Fibroblast of pulmonary artery (primary cell): ENCODE measurements at regions not wholly inside any gene's neighbourhood (a gene's known extent, or its start where the extent isn't known, plus 50 kb on each side); places are given as distances from the start of the nearest gene placed in this dataset.
"Not testable (repeated sequence)": the region's sequence is repeated elsewhere in the genome, so short reads cannot be mapped to it uniquely, and the experiment has no call there.

Source experiments
- DNase-seq: peaks from one replicate; pipeline ENCODE4 v3.0.0-alpha.2; 2010; ENCODE audit warnings: low read depth
- H3K4me3 ChIP-seq: replicated peaks from 2 replicates; pipeline ENCODE4 v1.5.1; 2011; ENCODE audit warnings: low read depth, mild to moderate bottlenecking, control low read depth, low read length, moderate library complexity
- CTCF ChIP-seq: IDR thresholded peaks from 2 replicates; pipeline ENCODE4 v1.5.1; 2011; ENCODE audit warnings: mild to moderate bottlenecking, control low read depth, low read length, inconsistent platforms; ENCODE audit errors: missing control alignments

GRCh38 chr13:76316998-76317527 lies 569.1 kb downstream of the KCTD12 start:
- no peak for DNase-seq
- no peak for TF ChIP-seq CTCF
- H3K4me3 ChIP-seq = no peak overlapping the region

GRCh38 chr13:76314495-76314894 lies 571.7 kb downstream of the KCTD12 start:
- no peak overlapping the region for H3K4me3 ChIP-seq
- DNase-seq = no peak
- no peak for TF ChIP-seq CTCF

DNA sequence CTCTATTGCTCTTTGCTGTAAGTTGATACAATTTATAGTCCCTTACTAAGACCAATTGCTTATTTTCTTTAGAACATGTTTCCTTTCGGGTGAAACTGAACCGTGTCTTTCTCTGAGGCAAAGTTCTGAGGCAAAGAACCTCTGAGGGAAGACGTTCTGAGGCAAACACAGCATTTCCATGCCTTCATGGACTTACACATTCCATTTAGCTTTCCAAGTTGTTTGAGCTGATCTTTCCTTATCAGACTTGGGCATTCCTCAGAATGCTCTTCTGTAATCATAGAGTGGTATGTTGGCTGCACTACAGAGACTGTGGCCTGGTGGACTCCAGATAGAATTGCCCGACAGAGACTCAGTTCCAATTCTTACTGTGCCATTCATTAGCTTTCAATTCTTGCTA lies 579.1 kb downstream of the KCTD12 start:
- peak; percentile 70 for DNase-seq
- H3K4me3 ChIP-seq = no peak overlapping the region
- no peak for TF ChIP-seq CTCF

DNA sequence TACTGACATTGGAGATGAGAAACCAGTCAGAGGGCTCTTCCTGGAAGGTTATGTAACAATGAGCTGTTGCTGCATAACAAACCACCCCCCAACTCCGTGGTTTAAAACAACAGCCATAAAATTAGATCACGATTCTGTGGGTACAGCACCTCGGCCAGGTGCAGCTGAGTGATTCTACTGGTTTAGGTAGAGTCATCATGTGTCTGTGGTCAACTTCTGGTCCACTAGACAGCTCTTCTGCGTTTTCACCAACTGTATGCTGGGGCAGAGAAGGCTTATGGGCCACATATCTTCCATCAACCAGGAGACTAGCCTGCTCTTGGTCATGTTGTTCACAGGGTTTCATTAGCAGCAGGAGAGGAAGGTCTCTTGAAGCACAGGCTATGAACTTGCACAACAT lies 585.5 kb downstream of the KCTD12 start:
- H3K4me3 ChIP-seq = no peak overlapping the region
- TF ChIP-seq CTCF = no peak
- no peak for DNase-seq

DNA sequence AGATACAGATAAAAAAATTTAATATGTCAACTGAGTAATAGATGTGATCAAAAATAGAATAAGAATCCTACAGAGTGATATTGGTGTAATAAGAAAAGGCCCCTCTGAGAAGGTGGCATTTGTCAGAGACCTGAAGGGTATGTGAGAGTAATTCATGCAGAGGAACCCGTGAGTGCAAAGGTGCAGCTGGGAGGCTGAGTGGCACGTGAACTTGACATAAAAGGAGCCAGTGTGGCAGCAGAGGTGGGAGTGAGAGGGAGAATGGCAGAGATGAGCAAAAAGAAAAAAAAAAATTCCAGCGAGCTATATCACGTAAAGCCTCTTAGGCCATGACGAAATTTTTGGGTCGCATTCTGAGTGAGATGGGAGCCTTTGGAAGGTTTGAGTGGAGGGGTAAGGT lies 588.9 kb downstream of the KCTD12 start:
- no peak for DNase-seq
- H3K4me3 ChIP-seq = no peak overlapping the region
- no peak for TF ChIP-seq CTCF

DNA sequence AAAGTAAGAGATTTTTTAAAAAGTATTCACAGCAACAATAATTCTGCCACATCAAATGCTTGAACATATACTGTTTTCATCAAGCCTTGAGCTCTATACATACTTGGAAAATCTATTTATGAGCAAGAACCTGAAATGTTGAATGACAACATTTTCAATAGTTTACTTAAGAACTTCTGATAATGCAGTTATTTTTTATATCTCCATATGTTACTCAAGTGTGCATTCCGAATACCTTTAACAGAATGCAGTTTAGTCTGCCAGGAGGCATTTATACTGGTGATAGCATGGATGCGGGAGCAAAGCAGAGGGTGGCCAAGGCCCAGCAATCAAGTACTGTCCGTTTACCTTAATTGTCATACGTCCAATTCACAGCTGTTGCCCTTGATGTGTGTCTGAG lies 589.5 kb downstream of the KCTD12 start:
- no peak for DNase-seq
- H3K4me3 ChIP-seq = no peak overlapping the region
- no peak for TF ChIP-seq CTCF

DNA sequence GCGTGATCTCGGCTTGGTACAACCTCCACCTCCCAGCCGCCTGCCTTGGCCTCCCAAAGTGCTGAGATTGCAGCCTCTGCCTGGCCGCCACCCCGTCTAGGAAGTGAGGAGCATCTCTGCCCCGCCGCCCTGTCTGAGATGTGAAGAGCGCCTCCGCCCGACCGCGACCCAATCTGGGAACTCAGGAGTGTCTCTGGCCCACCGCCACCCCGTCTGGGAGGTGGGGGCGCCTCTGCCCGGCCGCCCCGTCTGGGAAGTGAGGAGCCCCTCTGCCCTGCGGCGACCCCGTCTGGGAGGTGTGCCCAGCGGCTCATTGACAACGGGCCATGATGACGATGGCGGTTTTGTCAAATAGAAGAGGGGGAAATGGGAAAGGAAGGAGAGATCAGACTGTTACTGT lies 591.2 kb downstream of the KCTD12 start:
- H3K4me3 ChIP-seq, DNase-seq: not testable (repeated sequence)
